ENCODE measurements at regions not wholly inside any gene's neighbourhood (a gene's known extent, or its start where the extent isn't known, plus 50 kb on each side); places are given as distances from the start of the nearest gene placed in this dataset.

- intact Hi-C loops (cut with micrococcal nuclease), result no loop called here
Observed at GRCh38 chr3:43210049-43211027, 76.0 kb upstream of the SNRK start.

- intact Hi-C loops (cut with micrococcal nuclease), result no loop called here
Observed at GRCh38 chr3:43207628-43208085, 78.7 kb upstream of the SNRK start.

GRCh38 chr3:43206632-43207031 is 79.7 kb upstream of the SNRK start:
- intact Hi-C loops (cut with micrococcal nuclease), result no loop called here

- intact Hi-C loops (cut with micrococcal nuclease), result no loop called here
Observed at GRCh38 chr3:43206105-43206504, 80.2 kb upstream of the SNRK start.

GRCh38 chr3:43203022-43203421 is 83.3 kb upstream of the SNRK start:
- intact Hi-C loops (cut with micrococcal nuclease), result no loop called here

- intact Hi-C loops (cut with micrococcal nuclease), result no loop called here
Observed at GRCh38 chr3:43201581-43201980, 84.8 kb upstream of the SNRK start.

GRCh38 chr3:43199645-43200306 is 86.6 kb upstream of the SNRK start:
- intact Hi-C loops (cut with micrococcal nuclease), result no loop called here

- intact Hi-C loops (cut with micrococcal nuclease), result no loop called here
Observed at GRCh38 chr3:43198791-43199644, 87.3 kb upstream of the SNRK start.

- intact Hi-C loops (cut with micrococcal nuclease), result no loop called here
Observed at GRCh38 chr3:43198301-43198700, 88.0 kb upstream of the SNRK start.

GRCh38 chr3:43197181-43197580 is 89.2 kb upstream of the SNRK start:
- intact Hi-C loops (cut with micrococcal nuclease), result no loop called here

- intact Hi-C loops (cut with micrococcal nuclease), result no loop called here
Observed at GRCh38 chr3:43196721-43197120, 89.6 kb upstream of the SNRK start.

- intact Hi-C loops (cut with micrococcal nuclease), result no loop called here
Observed at GRCh38 chr3:43195115-43195498, 89.2 kb upstream of the POMGNT2 start.

GRCh38 chr3:43194490-43195114 is 88.7 kb upstream of the POMGNT2 start:
- intact Hi-C loops (cut with micrococcal nuclease), result loop anchor here (1.0 kb wide), 2 partner anchors 14 to 32 kb away; no protein-coding TSS in a partner anchor

GRCh38 chr3:43194069-43194468 is 88.2 kb upstream of the POMGNT2 start:
- intact Hi-C loops (cut with micrococcal nuclease), result loop anchor here (1.0 kb wide), 2 partner anchors 14 to 32 kb away; no protein-coding TSS in a partner anchor

GRCh38 chr3:43192028-43192427 is 86.1 kb upstream of the POMGNT2 start:
- intact Hi-C loops (cut with micrococcal nuclease), result no loop called here

GRCh38 chr3:43191116-43191515 is 85.2 kb upstream of the POMGNT2 start:
- intact Hi-C loops (cut with micrococcal nuclease), result no loop called here

GRCh38 chr3:43190670-43191069 is 84.8 kb upstream of the POMGNT2 start:
- intact Hi-C loops (cut with micrococcal nuclease), result no loop called here

- intact Hi-C loops (cut with micrococcal nuclease), result no loop called here
Observed at GRCh38 chr3:43187836-43188479, 82.1 kb upstream of the POMGNT2 start.

- intact Hi-C loops (cut with micrococcal nuclease), result no loop called here
Observed at GRCh38 chr3:43185983-43186314, 80.1 kb upstream of the POMGNT2 start.

- intact Hi-C loops (cut with micrococcal nuclease), result no loop called here
Observed at GRCh38 chr3:43185274-43185982, 79.5 kb upstream of the POMGNT2 start.

All from T-helper 1 cell treated with Interleukin-12 subunit alpha and Interleukin-12 subunit beta and Interleukin-4 antibody, amounts not matched to agents 30 ng/mL and 1 ng/mL, for 36 hours (primary cell).